Inflammatory macrophage (primary cell): ENCODE measurements at regions not wholly inside any gene's neighbourhood (a gene's known extent, or its start where the extent isn't known, plus 50 kb on each side); places are given as distances from the start of the nearest gene placed in this dataset.
A peak's percentile ranks its signal among the peaks of the same experiment; 100 is the strongest.
"Not testable (repeated sequence)": the region's sequence is repeated elsewhere in the genome, so short reads cannot be mapped to it uniquely, and the experiment has no call there.

Source experiments
- DNase-seq, 2 donors: peaks; one replicate each; pipeline ENCODE4 v3.0.0-alpha.2; 2020 to 2022

DNA sequence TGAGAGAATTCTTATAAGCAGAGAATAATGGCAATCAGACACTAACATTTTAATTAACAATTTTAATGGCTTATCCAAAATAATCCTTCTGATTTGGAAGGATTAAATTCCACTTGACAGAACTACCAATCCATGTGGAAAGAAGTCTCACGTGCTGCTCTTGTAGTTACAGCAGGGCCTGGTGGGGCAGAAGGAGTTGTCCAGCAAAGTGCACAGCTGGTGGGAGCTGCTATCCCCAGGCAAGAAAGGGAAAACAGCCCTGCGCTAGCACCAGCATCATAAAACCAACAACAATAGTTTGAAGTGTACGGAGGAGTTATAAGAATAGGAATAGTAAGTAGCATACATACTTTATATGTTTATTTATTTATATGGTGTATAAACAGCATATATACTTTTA, 127.4 kb upstream of the TRIM2 start:
- no peak for DNase-seq

DNA sequence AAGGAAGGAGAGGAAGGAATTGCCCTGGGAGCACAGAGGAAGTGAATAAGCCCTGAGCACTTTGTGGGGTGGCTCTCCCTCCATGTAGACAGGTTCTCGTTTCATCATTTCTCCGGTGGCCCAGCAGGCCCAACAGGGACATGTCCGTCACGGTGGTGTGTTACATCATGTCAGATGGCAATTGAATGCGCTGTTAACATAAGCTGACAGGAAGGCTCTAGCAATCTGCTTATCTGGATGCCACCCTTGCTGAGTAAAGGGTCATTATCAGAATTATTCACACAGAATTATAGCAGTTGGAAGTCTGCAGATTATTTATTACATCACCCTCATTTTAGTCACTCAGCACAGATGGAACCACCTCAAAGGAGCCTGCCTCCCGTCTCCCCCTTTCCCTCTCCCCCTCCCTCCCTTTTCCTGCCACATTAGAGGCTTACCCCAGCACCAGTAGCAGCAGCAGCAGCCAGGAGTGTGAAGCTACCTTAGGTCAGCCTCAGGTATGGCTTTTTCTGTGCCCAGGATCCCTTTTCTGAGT, 124.3 kb upstream of the TRIM2 start:
- no peak for DNase-seq

DNA sequence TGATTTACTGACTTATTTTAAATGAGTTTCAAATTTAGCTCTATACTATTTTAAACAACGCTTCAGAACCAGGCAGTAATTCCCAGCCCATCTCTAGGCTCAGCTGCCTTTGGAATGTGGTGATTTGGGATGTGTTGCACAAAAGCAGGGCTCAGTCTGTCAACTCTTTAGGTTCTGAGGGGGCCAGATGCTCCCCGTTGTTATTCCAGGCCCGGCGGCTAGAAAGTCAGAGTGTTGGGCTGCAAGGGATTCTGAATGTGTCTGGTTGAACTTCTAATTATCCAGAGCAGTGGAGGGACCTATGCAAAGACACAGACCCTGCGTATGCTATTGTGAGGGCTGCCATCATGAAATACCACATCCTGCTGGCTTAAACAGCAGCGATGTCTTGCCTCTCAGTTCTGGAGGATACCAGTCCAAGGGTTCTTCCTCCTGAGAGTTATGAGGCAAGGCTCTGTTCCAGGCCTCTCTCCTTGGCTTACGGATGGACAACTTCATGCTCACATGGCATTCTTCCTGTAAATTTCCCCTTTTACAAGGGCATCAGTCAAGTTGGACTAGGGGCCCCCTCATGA, 123.2 kb upstream of the TRIM2 start:
- no peak for DNase-seq

DNA sequence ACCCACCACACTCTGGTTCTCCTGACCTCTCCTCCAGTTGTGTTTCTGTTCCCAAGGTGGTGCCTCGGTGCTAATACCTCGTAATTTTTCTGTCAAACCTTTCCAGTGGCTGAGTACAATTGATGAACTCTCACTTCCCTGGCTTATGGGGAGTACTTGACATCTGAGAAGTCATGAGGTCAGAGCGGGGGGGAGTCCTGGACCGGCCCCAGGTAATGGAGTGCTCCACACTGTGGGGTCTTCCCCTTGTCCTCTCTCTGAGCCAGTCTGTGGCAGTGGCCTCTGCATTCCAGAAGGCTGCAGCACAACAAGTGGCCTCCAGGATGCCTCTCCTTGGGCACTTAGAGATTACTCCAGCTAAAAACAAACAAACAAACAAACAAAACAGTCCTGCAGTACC, 122.5 kb upstream of the TRIM2 start:
- DNase-seq = no peak

DNA sequence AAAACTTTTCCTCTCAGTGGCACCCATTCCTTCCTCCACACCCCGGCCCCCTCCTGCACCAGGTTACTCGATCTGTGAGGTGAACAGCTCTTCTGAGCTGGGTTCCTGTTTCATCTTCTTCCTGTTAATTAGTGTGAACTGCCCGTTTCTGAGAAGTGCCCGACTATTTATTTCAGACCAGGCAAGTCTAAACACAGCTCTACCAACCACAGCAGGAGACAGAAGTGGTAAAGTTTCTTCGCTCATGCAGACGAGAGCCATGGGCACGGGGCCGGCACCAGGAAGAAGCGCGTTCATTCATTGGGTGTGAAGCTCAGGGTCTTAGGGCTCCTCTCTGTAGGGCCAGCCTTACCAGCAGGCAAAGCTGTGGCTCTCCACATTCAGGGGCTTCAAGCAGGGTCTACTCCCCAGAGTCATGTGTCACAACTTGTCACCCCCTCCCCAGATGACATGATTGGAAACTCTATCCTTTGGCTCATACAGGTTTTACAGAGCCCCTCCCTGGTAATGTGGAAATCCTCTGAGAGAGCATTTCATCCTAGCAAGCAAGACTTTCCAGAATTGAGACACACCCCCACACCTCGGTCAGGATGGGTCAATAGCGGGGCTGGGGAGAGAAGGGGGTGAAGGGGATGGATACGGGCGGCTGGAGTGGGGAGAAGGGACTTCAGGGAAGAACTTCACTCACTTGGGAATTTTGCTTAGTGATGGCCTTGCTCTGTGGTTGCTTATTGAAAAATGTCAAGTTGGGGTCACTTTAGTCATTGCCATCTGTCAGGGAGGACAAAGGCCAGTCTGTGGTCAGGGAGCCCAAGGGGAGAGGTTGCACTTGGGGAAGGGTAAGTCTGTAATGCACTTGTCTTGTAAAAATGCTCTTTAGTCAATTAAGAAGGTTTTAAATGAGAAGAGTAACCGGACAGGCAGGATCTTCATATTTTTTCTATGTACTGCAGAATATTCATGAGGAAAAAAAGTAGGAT, 121.6 kb upstream of the TRIM2 start:
- no peak for DNase-seq

DNA sequence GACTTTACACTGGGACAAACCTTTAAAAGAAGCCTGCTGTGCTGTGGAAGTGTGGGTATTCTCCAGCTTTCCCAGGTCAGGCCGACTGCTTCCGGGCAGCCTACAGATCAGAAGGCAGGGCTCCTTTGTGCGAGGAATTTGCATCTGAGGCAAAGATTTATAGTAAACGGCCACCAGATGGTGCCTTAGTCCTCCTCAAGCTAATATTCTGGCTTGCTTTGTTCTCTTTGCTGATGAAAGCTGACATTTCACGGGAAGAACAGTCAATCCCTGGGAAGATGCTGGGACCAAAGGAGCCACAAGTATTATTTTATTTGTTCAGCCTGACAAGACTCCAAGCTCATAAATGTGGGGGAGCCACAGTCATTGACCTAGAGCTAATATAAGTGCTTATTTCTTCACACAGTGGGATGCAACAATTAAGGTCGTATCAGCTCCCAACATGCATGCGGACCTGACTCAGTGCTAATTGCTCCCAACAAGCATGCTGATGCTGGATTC, 120.7 kb upstream of the TRIM2 start:
- peak; percentile 69 to 71 for DNase-seq

DNA sequence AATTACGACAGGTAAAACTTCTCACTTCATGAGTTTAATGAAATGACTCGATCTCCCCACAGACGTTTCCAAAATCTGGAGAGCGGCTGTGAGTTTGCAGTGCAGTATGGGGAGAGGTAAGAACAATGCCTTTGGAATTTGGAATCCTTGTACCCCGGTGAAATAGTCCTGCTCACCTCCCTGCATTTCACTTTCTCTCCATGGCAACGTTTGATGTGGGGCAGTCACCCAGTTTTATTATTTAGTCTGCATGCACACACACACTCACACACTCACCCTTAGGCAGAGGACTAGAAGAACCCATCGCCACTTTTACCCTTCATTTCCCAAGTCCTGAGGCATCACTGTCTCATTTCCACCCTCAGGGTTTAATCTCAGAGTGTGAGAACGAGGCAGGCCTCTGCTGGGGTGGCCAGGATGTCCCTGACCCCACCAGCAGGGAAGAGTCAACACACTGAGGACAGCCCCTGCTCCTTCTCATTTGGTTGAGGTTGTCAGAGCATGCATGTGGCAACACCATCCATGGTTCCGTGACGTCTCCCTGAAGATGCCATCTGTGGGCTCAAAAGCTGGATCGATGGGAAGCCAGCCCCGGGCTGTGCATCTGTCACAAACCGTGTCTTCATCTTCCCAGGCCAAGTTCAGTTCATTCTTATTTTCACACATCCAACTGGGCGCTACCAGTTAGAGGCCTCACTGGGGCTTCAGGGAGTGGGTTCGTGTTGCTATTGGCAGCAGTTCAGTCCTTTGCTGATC, 119.8 kb upstream of the TRIM2 start:
- no peak for DNase-seq

DNA sequence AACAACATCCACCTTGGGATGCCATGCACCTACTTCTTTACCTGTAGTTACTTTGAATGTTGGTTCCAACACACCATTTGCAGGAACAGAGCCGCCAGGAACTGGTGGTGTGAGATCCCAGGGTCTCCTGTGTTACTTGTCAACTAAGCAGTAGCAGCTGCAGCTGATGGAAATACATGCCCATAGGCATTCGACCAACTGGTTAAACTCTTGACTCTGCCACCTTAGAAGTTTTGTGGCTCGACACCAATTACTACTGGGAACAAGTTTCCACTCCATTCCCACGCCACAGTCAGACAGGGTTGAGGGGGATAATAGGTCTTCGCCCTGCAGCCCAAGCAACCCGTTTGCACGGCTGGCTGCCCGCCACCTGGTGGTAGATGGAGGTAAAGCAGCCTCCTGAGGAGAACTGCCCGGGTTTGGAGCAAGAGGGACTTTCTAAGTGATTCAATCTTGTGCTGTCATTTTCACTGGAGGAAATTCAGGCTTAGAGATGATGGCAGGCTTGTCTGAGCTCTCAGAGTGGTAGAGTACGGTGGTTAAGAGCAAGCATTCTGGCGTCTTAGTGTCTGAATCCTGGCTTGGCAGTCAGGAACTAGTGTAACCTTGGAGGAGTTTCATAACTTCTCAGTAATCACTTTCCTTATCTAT, 119.1 kb upstream of the TRIM2 start:
- peak; percentile 66 to 70 for DNase-seq

DNA sequence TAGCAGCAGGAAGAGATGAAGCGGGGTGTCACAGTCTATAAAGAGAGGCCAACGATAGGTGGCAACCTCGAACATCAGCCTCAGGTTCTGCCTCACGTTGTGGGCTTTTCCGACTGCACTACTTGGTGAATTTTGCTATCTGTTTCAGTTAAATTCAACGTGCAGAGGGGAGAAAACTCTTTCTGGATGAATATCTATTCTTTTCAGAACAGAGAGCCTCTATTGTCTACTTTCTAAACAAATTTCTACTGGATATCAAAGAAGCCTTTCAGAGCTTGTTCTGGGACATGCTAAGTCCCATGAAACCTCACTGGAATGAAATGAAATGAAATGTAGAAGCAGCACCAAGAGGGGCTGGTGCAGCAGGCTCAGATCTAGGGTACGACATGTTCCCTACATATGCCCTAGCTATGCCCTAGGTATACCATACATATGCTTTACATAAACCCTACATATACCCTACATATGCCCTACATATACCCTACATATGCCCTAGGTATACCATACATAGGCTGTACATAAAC, 116.5 kb upstream of the TRIM2 start:
- no peak for DNase-seq

DNA sequence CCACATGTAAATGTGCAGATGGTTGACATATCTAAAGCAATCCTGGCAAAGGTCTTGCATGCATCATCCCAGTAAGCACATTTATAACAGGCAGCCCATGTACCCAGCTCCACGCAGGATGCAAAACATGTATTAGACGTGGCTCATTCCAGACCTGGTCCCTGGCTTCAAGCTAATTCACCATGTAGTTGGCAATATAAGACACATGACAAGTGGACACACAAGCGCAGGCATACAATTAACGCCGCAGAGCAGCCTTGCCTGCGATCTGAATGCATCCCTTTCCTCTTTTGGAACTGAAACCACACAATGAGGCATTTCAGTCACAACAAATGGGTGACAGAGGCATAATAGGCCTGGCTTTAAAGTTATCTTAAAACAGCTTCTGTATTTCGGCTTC, 114.5 kb upstream of the TRIM2 start:
- no peak for DNase-seq

DNA sequence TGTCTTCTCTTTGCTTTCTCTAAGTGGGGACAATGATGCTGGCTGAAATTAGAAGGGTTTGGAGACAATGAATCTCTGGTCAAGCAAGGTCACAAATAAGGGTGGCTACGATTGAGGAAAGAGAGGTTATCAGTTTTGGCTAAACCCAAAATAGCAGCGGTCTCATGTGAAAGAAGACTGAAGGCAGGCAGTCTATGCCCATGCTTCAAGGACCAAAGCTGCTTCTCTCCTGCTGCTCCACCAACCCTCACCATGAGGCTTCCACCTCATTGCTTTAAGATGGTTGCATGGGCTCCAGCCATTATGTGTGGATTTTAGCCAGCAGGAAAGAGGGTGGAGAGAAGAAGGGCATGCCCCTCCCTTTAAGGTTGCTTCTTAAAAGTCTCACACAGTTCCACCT, 114.1 kb upstream of the TRIM2 start:
- no peak for DNase-seq

DNA sequence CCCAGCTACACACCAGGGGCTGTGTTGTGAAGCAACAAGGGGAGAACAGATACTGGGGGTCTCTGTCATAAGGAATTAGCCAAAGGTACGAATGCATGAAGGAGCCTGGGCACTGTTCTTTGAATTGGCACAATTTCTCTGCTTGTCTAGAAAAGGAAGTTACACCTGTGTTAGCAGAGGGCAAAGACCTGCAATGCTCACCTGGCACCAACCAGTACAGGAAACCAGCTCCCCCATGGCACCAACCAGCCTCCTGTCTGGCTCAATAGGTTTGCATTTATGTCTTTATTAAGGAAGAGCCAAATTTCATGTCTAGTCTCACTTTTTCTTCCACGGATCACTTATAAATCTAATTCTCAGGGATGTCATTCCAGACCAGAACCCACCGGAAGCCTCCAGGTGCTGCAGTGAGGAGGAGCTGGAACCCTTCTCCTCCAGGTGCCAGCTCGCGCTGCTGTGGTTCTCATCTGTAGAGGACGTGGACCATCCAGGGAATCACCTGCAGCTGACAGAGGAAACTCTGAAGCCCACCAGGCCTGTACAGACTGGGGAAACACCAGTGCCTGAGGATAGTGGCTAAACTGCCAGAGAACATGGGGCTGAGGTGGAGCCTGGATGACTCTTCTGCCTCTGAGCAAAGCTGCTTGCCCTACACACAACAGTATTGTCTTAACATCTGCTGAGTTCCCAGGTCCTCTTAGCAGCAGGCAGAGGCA, 113.4 kb upstream of the TRIM2 start:
- no peak for DNase-seq

DNA sequence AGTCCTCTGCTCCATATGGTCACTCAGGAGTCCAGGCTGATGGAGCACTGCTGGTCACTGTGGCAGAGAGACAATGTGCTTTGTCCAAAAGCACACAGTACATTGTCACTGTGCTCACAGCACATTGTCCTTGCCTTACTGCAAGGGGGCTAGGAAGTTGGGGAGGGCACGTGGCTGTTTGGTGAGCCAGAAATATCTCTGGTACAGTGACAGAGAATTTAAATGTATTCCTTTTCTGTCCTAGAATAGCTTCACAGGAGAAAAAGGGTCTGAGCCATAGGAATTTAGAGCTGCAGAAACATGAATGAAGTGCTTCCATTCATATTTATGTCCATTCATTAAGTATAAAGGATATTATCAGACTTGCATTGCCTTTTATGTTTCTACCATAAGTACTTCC, 110.8 kb upstream of the TRIM2 start:
- DNase-seq = no peak

DNA sequence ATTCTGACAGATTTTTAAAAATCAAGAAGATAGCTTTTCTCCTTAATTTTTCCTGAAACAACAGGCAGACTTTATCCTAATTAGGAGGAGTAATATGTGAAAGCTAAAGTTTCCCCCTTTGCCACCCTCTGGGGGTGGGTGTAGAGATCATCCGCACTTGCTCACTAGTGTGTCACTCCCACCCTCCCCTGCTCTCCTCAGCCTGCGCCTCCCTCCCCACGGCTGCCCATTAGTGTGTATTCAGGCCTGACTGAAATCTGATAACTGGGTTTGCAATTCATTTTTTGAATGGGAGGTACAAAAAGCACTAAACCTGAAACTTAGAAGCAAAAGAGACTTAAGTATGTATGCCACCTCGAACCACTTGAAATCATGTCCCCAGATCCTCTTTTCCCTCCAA, 110.4 kb upstream of the TRIM2 start:
- DNase-seq = no peak

DNA sequence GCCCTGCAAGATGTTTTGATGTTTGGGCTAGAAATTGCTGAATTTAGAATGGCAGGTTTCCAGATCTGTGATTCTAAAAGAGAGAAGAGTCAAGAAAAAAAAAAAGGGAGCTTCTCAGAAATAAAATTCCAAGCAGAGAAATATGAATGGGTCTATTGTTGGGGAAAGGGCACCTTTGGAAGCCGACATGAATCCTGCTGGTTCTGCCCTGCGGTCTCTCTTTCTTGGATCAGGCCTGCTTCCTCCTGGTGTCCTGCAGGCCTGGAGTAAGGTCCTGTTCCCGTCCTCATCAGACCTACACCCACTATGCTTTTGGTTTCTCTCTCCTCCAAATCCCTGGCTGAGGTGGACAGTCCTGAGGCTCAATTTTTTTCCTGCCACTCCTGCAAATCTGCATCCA, 109.8 kb upstream of the TRIM2 start:
- no peak for DNase-seq

DNA sequence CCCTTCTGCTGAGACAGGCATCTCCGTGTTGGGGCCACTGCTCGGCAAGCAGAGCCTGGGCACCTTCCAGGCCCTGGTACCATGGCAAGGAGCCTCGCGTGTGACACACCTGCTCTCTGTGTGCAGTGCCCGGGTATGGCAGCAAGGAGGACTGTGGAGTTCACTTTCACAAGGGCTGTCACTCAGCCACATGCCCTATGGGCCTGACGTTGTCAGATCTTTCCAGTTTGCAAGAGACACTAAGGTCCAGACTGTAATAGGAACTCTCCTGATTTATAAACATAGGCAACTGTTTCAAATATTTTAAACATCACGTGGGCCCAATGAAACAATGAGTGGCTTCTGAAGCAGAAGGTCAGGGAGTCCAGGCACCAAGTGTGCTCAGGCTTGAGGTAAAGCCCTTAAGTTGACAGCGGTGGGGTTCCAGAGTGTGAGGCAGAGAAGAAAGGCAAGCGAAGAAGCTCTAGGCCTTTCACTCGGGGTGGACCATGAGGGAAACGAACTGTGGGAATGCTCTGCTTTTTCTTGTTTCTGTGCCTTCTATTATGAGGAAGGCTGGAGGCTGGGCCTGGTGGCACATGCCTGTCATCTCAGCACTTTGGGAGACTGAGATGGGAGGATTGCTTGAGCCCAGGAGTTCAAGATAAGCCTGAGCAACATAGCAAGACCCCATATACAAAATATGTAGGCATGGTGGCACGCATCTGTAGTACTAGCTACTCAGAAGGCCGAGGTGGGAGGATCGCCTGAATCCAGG, 108.6 kb upstream of the TRIM2 start:
- DNase-seq = no peak

DNA sequence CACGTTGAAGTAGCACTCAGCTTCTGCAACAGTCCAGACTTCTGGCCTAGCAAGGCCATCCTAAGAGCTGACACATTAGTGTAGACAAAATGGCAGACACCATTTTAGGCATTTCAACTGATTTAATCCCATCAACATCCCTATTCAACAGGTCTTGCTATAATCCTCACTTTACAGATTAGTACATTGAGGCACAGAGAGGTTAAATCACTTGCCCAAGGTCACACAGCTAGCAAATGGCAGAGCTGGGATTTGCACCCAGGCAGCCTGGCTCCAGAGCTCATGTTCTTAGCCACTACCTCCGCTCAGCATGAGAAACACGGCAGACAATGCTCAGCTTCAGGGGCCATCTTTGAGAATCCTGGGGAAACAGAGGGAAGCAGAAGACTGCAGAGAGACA, 107.9 kb upstream of the TRIM2 start:
- no peak for DNase-seq

DNA sequence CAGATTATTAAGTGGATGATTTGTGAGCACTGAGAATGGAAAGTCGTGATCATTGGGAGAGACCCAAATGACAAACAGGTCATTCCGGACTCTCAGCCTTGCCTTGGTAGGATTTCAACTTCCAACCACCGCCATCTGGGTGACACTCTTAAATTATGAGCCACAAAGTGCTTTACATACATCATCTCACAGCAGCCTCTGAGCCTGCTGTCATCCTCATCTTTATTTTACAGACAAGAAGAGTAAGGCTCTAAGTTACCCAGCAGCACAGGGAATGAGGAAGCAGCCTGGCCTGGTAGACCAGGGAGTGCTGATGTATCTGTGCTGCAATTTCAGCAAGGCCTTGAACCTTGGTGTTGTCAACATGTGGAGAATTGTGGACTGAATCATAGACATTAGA, 105.8 kb upstream of the TRIM2 start:
- no peak for DNase-seq

DNA sequence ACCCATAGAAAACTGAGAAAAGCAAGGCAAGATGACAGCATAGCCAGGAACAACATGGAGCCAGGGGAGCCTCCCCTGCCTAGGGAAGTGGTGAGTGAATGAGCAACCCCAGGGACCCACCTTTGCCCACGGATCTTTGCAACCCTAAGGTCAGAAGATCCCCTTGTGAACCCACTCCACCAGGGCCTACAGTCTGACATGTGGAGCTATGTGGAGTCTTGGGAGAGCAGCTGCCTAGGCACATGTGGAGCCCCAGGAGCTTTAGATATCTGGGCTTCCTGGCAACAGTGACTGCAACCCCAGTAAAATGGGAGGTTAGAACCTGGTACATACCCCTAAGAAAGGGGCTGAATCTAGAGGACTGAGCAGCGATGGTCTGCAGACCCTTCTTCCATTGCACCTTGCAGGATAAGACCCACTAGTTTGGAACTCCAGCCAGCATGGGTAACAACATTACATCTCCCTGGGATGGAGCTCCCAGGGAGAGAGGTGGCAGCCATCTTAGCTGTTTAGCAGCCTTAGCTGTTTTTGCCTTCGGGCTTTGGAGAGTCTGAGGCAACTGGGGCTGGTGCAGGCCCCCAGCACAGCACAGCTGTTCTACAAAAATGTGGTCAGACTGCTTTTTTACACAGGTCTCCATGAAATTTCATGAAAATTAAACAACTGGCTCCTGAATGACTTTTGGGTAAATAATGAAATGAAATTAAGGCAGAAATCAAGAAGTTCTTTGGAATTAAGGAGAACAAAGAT, 104.7 kb upstream of the TRIM2 start:
- no peak for DNase-seq

DNA sequence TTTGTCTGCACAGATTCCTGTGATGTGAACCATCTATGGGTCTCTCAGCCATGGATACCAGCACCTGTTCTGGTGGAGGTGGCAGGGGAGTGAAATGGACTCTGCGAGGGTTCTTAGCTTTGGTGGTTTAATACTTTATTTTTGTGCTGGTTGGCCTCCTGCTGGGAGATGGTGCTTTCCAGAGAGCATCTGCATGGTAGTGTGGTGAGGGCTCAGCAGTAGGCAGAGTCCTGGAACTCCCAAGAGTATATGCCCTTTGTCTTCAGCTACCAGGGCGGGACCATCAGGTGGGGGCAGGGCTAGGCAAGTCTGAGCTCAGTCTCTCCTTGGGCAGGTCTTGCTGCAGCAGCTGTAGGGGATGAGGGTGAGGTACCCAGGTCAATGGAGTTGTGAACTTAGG, 97.5 kb upstream of the TRIM2 start:
- not testable (repeated sequence) for DNase-seq
